OCI-LY3 (cell line): ENCODE measurements at regions not wholly inside any gene's neighbourhood (a gene's known extent, or its start where the extent isn't known, plus 50 kb on each side); places are given as distances from the start of the nearest gene placed in this dataset.

Source experiments
- H2AFZ ChIP-seq: fragments of 200-600, 300-600 bp; shearing (Covaris generic); 2 replicates; pipeline ENCODE4 v1.6.0; 2014; ENCODE audit warnings: antibody characterized with exemption, low read depth, low read length
- H3K27ac ChIP-seq: fragments of 200-600, 300-600 bp; sonication (generic); 2 replicates; pipeline ENCODE4 v1.5.1; 2014; ENCODE audit warnings: mild to moderate bottlenecking, low read length, moderate library complexity, mixed read lengths
- H3K27me3 ChIP-seq: fragments of 200-600, 300-600 bp; sonication (generic); 2 replicates; pipeline ENCODE4 v1.6.1; 2014; ENCODE audit warnings: low read depth, low read length, mixed read lengths
- H3K36me3 ChIP-seq: fragments of 200-600, 300-600 bp; sonication (generic); replicated peaks from 2 replicates; pipeline ENCODE3; 2014; ENCODE audit warnings: low read depth, low read length, mixed read lengths
- H3K4me1 ChIP-seq: fragments of 300-600, 200-600 bp; sonication (generic); 2 replicates; pipeline ENCODE4 v1.6.1; 2014; ENCODE audit warnings: low read length, mixed read lengths
- H3K4me2 ChIP-seq: fragments of 200-600, 300-600 bp; sonication (generic); 2 replicates; pipeline ENCODE4 v1.6.1; 2014; ENCODE audit warnings: low read length, mixed read lengths
- H3K4me3 ChIP-seq: fragments of 300-600, 200-600 bp; sonication (generic); 2 replicates; pipeline ENCODE4 v1.5.1; 2014; ENCODE audit warnings: antibody characterized with exemption, mild to moderate bottlenecking, low read length, moderate library complexity
- H3K79me2 ChIP-seq: fragments of 300-600, 200-600 bp; shearing (Covaris generic); 2 replicates; pipeline ENCODE4 v1.6.1; 2014; ENCODE audit warnings: mild to moderate bottlenecking, low read length, mixed read lengths
- H3K9ac ChIP-seq: fragments of 300-600, 200-600 bp; shearing (Covaris generic); 2 replicates; pipeline ENCODE4 v1.6.0; 2014; ENCODE audit warnings: mild to moderate bottlenecking, low read length, moderate library complexity
- H3K9me3 ChIP-seq: fragments of 200-600, 300-600 bp; shearing (Covaris generic); 2 replicates; pipeline ENCODE4 v1.6.1; 2014; ENCODE audit warnings: low read length, mixed read lengths; ENCODE audit not compliant: insufficient read depth
- H4K20me1 ChIP-seq: fragments of 200-600, 300-600 bp; sonication (generic); 2 replicates; pipeline ENCODE4 v1.6.1; 2016; ENCODE audit warnings: low read length, mixed read lengths; ENCODE audit not compliant: insufficient read depth
- CTCF ChIP-seq: fragments of 200-600, 300-600 bp; sonication (generic); IDR thresholded peaks from 2 replicates; pipeline ENCODE4 v1.5.1; 2014; ENCODE audit warnings: antibody characterized with exemption, low read length, low read depth
- EZH2phosphoT487 ChIP-seq: fragments of 200-600 bp; shearing (Covaris generic); IDR thresholded peaks from 2 replicates; pipeline ENCODE4 v1.6.1; 2018; ENCODE audit warnings: antibody characterized with exemption, mixed run types, low read depth

- H2AFZ ChIP-seq = no peak overlapping the region
- H3K79me2 ChIP-seq = no peaks in the 10 kb centered on the region
- no peak overlapping the region for H3K4me3 ChIP-seq
- no peak overlapping the region for H3K9ac ChIP-seq
- no peaks in the 10 kb centered on the region for H4K20me1 ChIP-seq
- peak overlapping the region; percentile 16; the same call in 1 of the 2 replicates for H3K4me2 ChIP-seq
- no peaks in the 10 kb centered on the region for H3K9me3 ChIP-seq
- no peak overlapping the region for H3K27ac ChIP-seq
- no peaks in the 10 kb centered on the region for H3K27me3 ChIP-seq
- H3K36me3 ChIP-seq = no peaks in the 10 kb centered on the region
- peaks cover 8% of the 10 kb centered on the region for H3K4me1 ChIP-seq
- TF ChIP-seq CTCF (no peak), EZH2phosphoT487 (no peak)
Measured at GRCh38 chr11:82539669-82540068, 194.0 kb downstream of the FAM181B start.

- no peak overlapping the region for H3K9ac ChIP-seq
- H3K27ac ChIP-seq = no peak overlapping the region
- no peaks in the 10 kb centered on the region; the same call in 1 of the 2 replicates for H3K27me3 ChIP-seq
- no peak overlapping the region for H2AFZ ChIP-seq
- H3K79me2 ChIP-seq = no peaks in the 10 kb centered on the region
- H3K4me2 ChIP-seq = no peak overlapping the region
- no peak overlapping the region for H3K4me3 ChIP-seq
- no peaks in the 10 kb centered on the region for H3K36me3 ChIP-seq
- peaks cover 8% of the 10 kb centered on the region for H3K4me1 ChIP-seq
- H4K20me1 ChIP-seq = no peaks in the 10 kb centered on the region
- H3K9me3 ChIP-seq = no peaks in the 10 kb centered on the region
- TF ChIP-seq EZH2phosphoT487 (no peak), CTCF (no peak)
Measured at GRCh38 chr11:82536706-82537105, 197.0 kb downstream of the FAM181B start.

- TF ChIP-seq CTCF (peak; percentile 21; the same call in 1 of the 2 replicates), EZH2phosphoT487 (no peak)
- no peaks in the 10 kb centered on the region for H3K9me3 ChIP-seq
- no peaks in the 10 kb centered on the region for H3K36me3 ChIP-seq
- H3K79me2 ChIP-seq = no peaks in the 10 kb centered on the region
- H4K20me1 ChIP-seq = no peaks in the 10 kb centered on the region
- no peaks in the 10 kb centered on the region; the same call in 1 of the 2 replicates for H3K27me3 ChIP-seq
- H3K9ac ChIP-seq = no peak overlapping the region
- no peak overlapping the region for H2AFZ ChIP-seq
- no peaks in the 10 kb centered on the region for H3K4me1 ChIP-seq
- H3K27ac ChIP-seq = no peak overlapping the region
- no peak overlapping the region for H3K4me3 ChIP-seq
- H3K4me2 ChIP-seq = no peak overlapping the region
Measured at GRCh38 chr11:82533628-82534327, 199.9 kb downstream of the FAM181B start.

- Histone ChIP-seq H4K20me1 (no peaks in the 10 kb centered on the region), H3K4me2 (no peak overlapping the region), H3K4me3 (no peak overlapping the region), H3K27ac (no peak overlapping the region), H3K4me1 (no peaks in the 10 kb centered on the region), H3K27me3 (no peaks in the 10 kb centered on the region; the same call in 1 of the 2 replicates), H3K9me3 (no peaks in the 10 kb centered on the region), H3K36me3 (no peaks in the 10 kb centered on the region), H3K79me2 (no peaks in the 10 kb centered on the region), H2AFZ (no peak overlapping the region), H3K9ac (no peak overlapping the region)
- TF ChIP-seq CTCF = no peak
- TF ChIP-seq EZH2phosphoT487 = no peak
Measured at GRCh38 chr11:82529936-82530335, 203.7 kb downstream of the FAM181B start.
